ENCODE measurements at regions not wholly inside any gene's neighbourhood (a gene's known extent, or its start where the extent isn't known, plus 50 kb on each side); places are given as distances from the start of the nearest gene placed in this dataset.

- H3K9me2 ChIP-seq (ENCODE audit: low read depth, low read length): no peaks in the 10 kb centered on the region
- H3K9me3 ChIP-seq (ENCODE audit: low read length): no peaks in the 10 kb centered on the region
- H3K4me3 ChIP-seq (ENCODE audit: low read depth, low read length, poor library complexity, severe bottlenecking): no peak overlapping the region
- H4K20me1 ChIP-seq (ENCODE audit: insufficient read depth, low read length): no peaks in the 10 kb centered on the region
- no peak overlapping the region for H3K27ac ChIP-seq (ENCODE audit: low read depth, low read length, poor library complexity, severe bottlenecking)
- no peak overlapping the region for H3K9ac ChIP-seq (ENCODE audit: low read length)
- no peak for TF ChIP-seq EZH2 (IDR thresholded peaks at IDR 0.05; ENCODE audit: borderline replicate concordance, low read length)
- TF ChIP-seq, protein P1, sequence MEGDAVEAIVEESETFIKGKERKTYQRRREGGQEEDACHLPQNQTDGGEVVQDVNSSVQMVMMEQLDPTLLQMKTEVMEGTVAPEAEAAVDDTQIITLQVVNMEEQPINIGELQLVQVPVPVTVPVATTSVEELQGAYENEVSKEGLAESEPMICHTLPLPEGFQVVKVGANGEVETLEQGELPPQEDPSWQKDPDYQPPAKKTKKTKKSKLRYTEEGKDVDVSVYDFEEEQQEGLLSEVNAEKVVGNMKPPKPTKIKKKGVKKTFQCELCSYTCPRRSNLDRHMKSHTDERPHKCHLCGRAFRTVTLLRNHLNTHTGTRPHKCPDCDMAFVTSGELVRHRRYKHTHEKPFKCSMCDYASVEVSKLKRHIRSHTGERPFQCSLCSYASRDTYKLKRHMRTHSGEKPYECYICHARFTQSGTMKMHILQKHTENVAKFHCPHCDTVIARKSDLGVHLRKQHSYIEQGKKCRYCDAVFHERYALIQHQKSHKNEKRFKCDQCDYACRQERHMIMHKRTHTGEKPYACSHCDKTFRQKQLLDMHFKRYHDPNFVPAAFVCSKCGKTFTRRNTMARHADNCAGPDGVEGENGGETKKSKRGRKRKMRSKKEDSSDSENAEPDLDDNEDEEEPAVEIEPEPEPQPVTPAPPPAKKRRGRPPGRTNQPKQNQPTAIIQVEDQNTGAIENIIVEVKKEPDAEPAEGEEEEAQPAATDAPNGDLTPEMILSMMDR (IDR thresholded peaks at IDR 0.05; ENCODE audit: low read length): no peak
- H2AFZ ChIP-seq (ENCODE audit: low read length): no peak overlapping the region
- no peaks in the 10 kb centered on the region for H3F3A ChIP-seq (ENCODE audit: insufficient read depth, low read length)
- peaks cover 3% of the 10 kb centered on the region; the same call in 1 of the 2 replicates for H3K79me2 ChIP-seq (ENCODE audit: insufficient read depth, low read length)
- no peaks in the 10 kb centered on the region for H3K27me3 ChIP-seq (ENCODE audit: insufficient read depth, low read length)
- no peaks in the 10 kb centered on the region for H3K36me3 ChIP-seq (ENCODE audit: insufficient read depth, low read length)
- peaks cover 10% of the 10 kb centered on the region for H3K4me1 ChIP-seq (ENCODE audit: insufficient read depth, low read length, severe bottlenecking)
- no peak overlapping the region for H3K4me2 ChIP-seq (ENCODE audit: low read length)
These were observed 444.8 kb upstream of the RGS6 start for GRCh38 chr14:71487449-71487848.

DNA sequence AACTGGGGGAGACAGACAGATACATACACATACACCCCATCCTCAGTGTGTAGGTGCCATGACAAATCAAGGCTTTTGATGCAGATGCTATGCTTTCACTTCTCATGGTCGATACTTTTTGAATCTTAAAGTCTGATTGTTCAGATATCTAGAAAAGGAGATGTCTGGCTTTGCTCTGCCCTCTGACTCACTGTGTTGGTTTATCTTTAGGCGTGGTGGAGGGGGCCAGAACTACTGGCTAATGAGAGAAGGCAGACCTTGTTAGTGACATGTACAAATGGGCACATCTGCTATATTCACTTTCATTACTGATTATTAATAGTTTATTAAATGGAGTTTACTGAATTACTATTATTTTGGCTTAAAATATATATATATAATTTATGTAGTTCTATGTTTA is 444.3 kb upstream of the RGS6 start:
- Histone ChIP-seq H3K36me3 (ENCODE audit: insufficient read depth, low read length) (no peaks in the 10 kb centered on the region), H3K79me2 (ENCODE audit: insufficient read depth, low read length) (peaks cover 3% of the 10 kb centered on the region; the same call in 1 of the 2 replicates), H3K4me1 (ENCODE audit: insufficient read depth, low read length, severe bottlenecking) (peaks cover 10% of the 10 kb centered on the region), H3K27me3 (ENCODE audit: insufficient read depth, low read length) (no peaks in the 10 kb centered on the region), H3K27ac (ENCODE audit: low read depth, low read length, poor library complexity, severe bottlenecking) (no peak overlapping the region), H4K20me1 (ENCODE audit: insufficient read depth, low read length) (no peaks in the 10 kb centered on the region), H3K4me2 (ENCODE audit: low read length) (no peak overlapping the region), H3K9ac (ENCODE audit: low read length) (no peak overlapping the region), H3K9me3 (ENCODE audit: low read length) (no peaks in the 10 kb centered on the region), H3F3A (ENCODE audit: insufficient read depth, low read length) (no peaks in the 10 kb centered on the region), H3K4me3 (ENCODE audit: low read depth, low read length, poor library complexity, severe bottlenecking) (no peak overlapping the region), H3K9me2 (ENCODE audit: low read depth, low read length) (no peaks in the 10 kb centered on the region), H2AFZ (ENCODE audit: low read length) (no peak overlapping the region)
- no peak for TF ChIP-seq EZH2 (IDR thresholded peaks at IDR 0.05; ENCODE audit: borderline replicate concordance, low read length)
- TF ChIP-seq, protein P1 (IDR thresholded peaks at IDR 0.05; ENCODE audit: low read length): no peak

DNA sequence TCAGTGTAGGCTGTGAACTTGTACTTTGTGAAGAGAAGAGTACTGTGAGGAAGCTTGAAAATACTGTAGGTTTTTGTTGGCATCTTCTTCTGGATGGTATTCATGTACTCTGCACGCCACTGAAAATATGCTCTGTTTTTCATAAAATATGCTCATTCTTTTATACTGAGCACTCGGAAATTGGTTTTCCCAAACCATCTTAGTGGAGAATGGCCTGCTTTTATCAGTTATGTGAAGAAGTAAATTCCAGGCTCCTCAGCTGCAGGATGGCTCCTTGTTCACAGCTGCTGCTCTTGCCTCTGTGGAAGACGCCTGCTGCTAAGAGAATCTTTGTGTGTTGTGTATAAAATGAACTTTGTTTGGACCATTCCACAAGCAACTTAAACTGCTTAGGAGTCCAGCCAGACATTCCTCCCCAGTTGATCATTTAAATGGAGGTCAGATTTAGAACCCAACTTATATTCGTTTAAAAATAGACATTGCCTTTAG is 443.5 kb upstream of the RGS6 start:
- Histone ChIP-seq H3K9me2 (ENCODE audit: low read depth, low read length) (no peaks in the 10 kb centered on the region), H3K9ac (ENCODE audit: low read length) (no peak overlapping the region), H3K4me2 (ENCODE audit: low read length) (no peak overlapping the region), H4K20me1 (ENCODE audit: insufficient read depth, low read length) (no peaks in the 10 kb centered on the region), H3K27ac (ENCODE audit: low read depth, low read length, poor library complexity, severe bottlenecking) (no peak overlapping the region), H3K79me2 (ENCODE audit: insufficient read depth, low read length) (peaks cover 3% of the 10 kb centered on the region; the same call in 1 of the 2 replicates), H3K4me1 (ENCODE audit: insufficient read depth, low read length, severe bottlenecking) (peaks cover 5% of the 10 kb centered on the region), H3F3A (ENCODE audit: insufficient read depth, low read length) (no peaks in the 10 kb centered on the region), H3K27me3 (ENCODE audit: insufficient read depth, low read length) (no peaks in the 10 kb centered on the region), H3K36me3 (ENCODE audit: insufficient read depth, low read length) (no peaks in the 10 kb centered on the region), H3K9me3 (ENCODE audit: low read length) (no peaks in the 10 kb centered on the region), H3K4me3 (ENCODE audit: low read depth, low read length, poor library complexity, severe bottlenecking) (no peak overlapping the region), H2AFZ (ENCODE audit: low read length) (no peak overlapping the region)
- TF ChIP-seq, protein P1 (IDR thresholded peaks at IDR 0.05; ENCODE audit: low read length): no peak
- TF ChIP-seq EZH2 (IDR thresholded peaks at IDR 0.05; ENCODE audit: borderline replicate concordance, low read length): no peak

Measured in OCI-LY1 (cell line).